GM12878 (cell line): ENCODE measurements at regions not wholly inside any gene's neighbourhood (a gene's known extent, or its start where the extent isn't known, plus 50 kb on each side); places are given as distances from the start of the nearest gene placed in this dataset.

Source experiments
- ATAC-seq: fragments of 200-7000 bp; cut with Tn5 transposase; 3 replicates; pipeline ENCODE4 v1.9.1; 2020; ENCODE audit warnings: mild to moderate bottlenecking, moderate library complexity
- BruUV-seq: library from RNA; stranded (reverse); fragments of 400-500 nt; replicated peaks from 2 replicates; lab custom pipeline; 2021; lab: Mats Ljungman, UMichigan
- CTCF ChIA-PET: fragments of 300-600 bp; sonication (Branson Sonifier 250); formaldehyde crosslinking; extraction: SDS; loops from one replicate; lab custom pipeline; 2021; ENCODE audit warnings: inconsistent platforms; lab: Yijun Ruan, JAX
- POLR2A ChIA-PET: fragments of 350-600 bp; formaldehyde crosslinking; extraction: SDS; loops from one replicate; lab custom pipeline; 2021; ENCODE audit warnings: inconsistent platforms; lab: Charles Lee
- RAD21 ChIA-PET: fragments of 300-600 bp; sonication (Branson Sonifier 250); formaldehyde crosslinking; loops from one replicate; lab custom pipeline; 2023; ENCODE audit warnings: antibody characterized with exemption; ENCODE audit not compliant: unreplicated experiment; lab: Charles Lee
- SMC1A ChIA-PET: fragments of 300-600 bp; sonication (Branson Sonifier 250); formaldehyde crosslinking; loops from one replicate; lab custom pipeline; 2023; ENCODE audit not compliant: unreplicated experiment, uncharacterized antibody; lab: Charles Lee
- DNase-seq: peaks from one replicate; pipeline ENCODE4 v3.0.0-alpha.2; 2011; ENCODE audit warnings: low read depth, low spot score
- FAIRE-seq: peaks from 3 replicates; lab custom pipeline; 2011; peaks lifted over from hg19 to GRCh38; lab: Jason Lieb, UNC
- H2AFZ ChIP-seq: 2 replicates; pipeline ENCODE4 v1.6.0; 2011; ENCODE audit warnings: low read depth, low read length, control low read depth; ENCODE audit not compliant: control insufficient read depth
- H3K27ac ChIP-seq: 2 replicates; pipeline ENCODE4 v1.5.1; 2011; ENCODE audit warnings: control low read depth; ENCODE audit not compliant: control insufficient read depth, insufficient read depth
- H3K27me3 ChIP-seq, 2 experiments: replicated peaks in 1 of 2; 2 replicates each; pipeline versions ENCODE4 v1.6.0 to v1.6.1; 2011; ENCODE audit warnings: low read length in 1 of 2; ENCODE audit not compliant: control insufficient read depth in 2 of 2, insufficient read depth in 2 of 2
- H3K36me3 ChIP-seq, 2 experiments: 2 replicates each; pipeline ENCODE4 v1.5.1; 2011; ENCODE audit warnings: low read length in 1 of 2; ENCODE audit not compliant: control insufficient read depth in 2 of 2, insufficient read depth in 2 of 2
- H3K4me1 ChIP-seq: 2 replicates; pipeline ENCODE4 v1.6.1; 2011; ENCODE audit warnings: mild to moderate bottlenecking, low read length, moderate library complexity, mixed read lengths; ENCODE audit not compliant: control insufficient read depth, insufficient read depth
- H3K4me2 ChIP-seq: 2 replicates; pipeline ENCODE4 v1.6.0; 2011; ENCODE audit warnings: control low read depth; ENCODE audit not compliant: control insufficient read depth, insufficient read depth
- H3K4me3 ChIP-seq: fragments of 200-600 bp; sonication (generic); 2 replicates; pipeline ENCODE4 v1.5.1; 2016
- H3K79me2 ChIP-seq: 2 replicates; pipeline ENCODE4 v1.6.0; 2011; ENCODE audit warnings: low read length; ENCODE audit not compliant: control insufficient read depth, insufficient read depth
- H3K9ac ChIP-seq: 2 replicates; pipeline ENCODE4 v1.8.0; 2011; ENCODE audit warnings: low read length, control low read depth, mixed read lengths; ENCODE audit not compliant: control insufficient read depth, insufficient read depth
- H3K9me3 ChIP-seq: replicated peaks from 3 replicates; pipeline ENCODE4 v1.5.1; 2011; ENCODE audit warnings: mild to moderate bottlenecking, low read length; ENCODE audit not compliant: control insufficient read depth, insufficient read depth
- H4K20me1 ChIP-seq: 2 replicates; pipeline ENCODE4 v1.6.0; 2011; ENCODE audit not compliant: control insufficient read depth, insufficient read depth
- FOXK2 ChIP-seq: fragments of 450-650 bp; IDR thresholded peaks from 2 replicates; pipeline ENCODE4 v1.6.1; 2017; ENCODE audit warnings: mild to moderate bottlenecking, moderate library complexity
- GABPA ChIP-seq: IDR thresholded peaks from 2 replicates; pipeline ENCODE4 v1.6.1; 2014; ENCODE audit warnings: antibody characterized with exemption, low read depth, mild to moderate bottlenecking, inconsistent platforms
- HDAC2 ChIP-seq: fragments of 200-600 bp; sonication (generic); IDR thresholded peaks from 2 replicates; pipeline ENCODE4 v1.6.1; 2017
- IRF4 ChIP-seq: IDR thresholded peaks from 2 replicates; pipeline ENCODE4 v1.6.1; 2011; ENCODE audit warnings: low read depth, low read length
- MTA2 ChIP-seq: fragments of 450-650 bp; IDR thresholded peaks from 2 replicates; pipeline ENCODE4 v1.6.1; 2016; ENCODE audit warnings: low read depth, mild to moderate bottlenecking, moderate library complexity
- NR2F1 ChIP-seq: fragments of 450-650 bp; conservative IDR thresholded peaks from 2 replicates; pipeline ENCODE4 v1.6.1; 2017; ENCODE audit warnings: mild to moderate bottlenecking
- RUNX3 ChIP-seq: IDR thresholded peaks from 2 replicates; pipeline ENCODE4 v1.6.1; 2012; ENCODE audit warnings: low read length, inconsistent platforms
- SREBF2 ChIP-seq: IDR thresholded peaks from 2 replicates; pipeline ENCODE4 v1.6.1; 2012; ENCODE audit warnings: mild to moderate bottlenecking, low read length
- SUZ12 ChIP-seq: fragments of 200-600 bp; sonication (generic); IDR thresholded peaks from one replicate; pipeline ENCODE4 v1.6.1; 2018; ENCODE audit warnings: antibody characterized with exemption, mild to moderate bottlenecking; ENCODE audit not compliant: unreplicated experiment
- TAF1 ChIP-seq: IDR thresholded peaks from 2 replicates; pipeline ENCODE4 v1.6.1; 2011; ENCODE audit warnings: mild to moderate bottlenecking, low read depth, low read length, borderline replicate concordance
- WGBS: methylation state at CpG from one replicate; pipeline ENCODE4 v1.1.6; 2016; ENCODE audit warnings: low lambda C conversion rate; ENCODE audit not compliant: insufficient replicate concordance, insufficient coverage; ENCODE audit errors: missing lambda C conversion rate; 5-methylcytosine and 5-hydroxymethylcytosine counted together
- in situ Hi-C: fragments of 300-500 bp; cut with MboI; formaldehyde crosslinking; loops from 9 replicates; pipeline ENCODE4 v1.14.3; 2018; ENCODE audit warnings: mixed read lengths
- intact Hi-C: fragments of 100-400 bp; cut with micrococcal nuclease; formaldehyde crosslinking; loops from one replicate; pipeline ENCODE4 v1.14.2; 2022; ENCODE audit not compliant: unreplicated experiment
- TF ChIP-seq, protein P1 (sequence below): IDR thresholded peaks from 2 replicates; pipeline ENCODE4 v1.6.1; 2011; ENCODE audit warnings: low read depth, low read length, improper control_type of control experiment, borderline replicate concordance
- TF ChIP-seq, protein P2 (sequence below): fragments of 450-650 bp; IDR thresholded peaks from 2 replicates; pipeline ENCODE4 v1.6.1; 2018; ENCODE audit warnings: mild to moderate bottlenecking, low read depth, moderate library complexity; ENCODE audit not compliant: partially characterized antibody

DNA sequence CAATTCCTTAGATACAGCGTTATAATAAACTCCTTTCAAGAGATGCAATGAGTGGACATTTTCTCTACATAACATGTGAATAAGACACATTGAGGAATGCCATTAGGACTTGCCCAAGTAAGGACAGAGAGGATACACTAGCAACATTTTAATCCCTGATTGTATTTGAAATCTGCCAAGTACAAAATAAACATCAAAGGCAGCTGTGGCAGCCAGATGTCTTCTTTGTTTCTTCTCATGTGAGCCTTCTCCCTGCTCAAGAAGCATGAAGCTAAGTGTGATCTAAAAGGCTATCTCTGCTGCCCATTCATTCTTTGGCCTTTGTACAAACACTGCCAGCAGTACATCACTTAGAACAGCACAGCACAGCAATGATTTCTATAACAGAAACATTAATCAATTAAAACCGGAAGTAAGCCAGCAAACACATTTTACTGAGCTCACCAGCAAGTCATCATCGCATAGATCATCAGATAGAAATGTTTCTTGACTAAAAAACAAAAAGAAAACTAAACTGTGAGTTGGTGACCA lies 364.0 kb downstream of the CNTN6 start:
- FAIRE-seq, result no peak
- H3K4me3 ChIP-seq, result no peak overlapping the region
- TF ChIP-seq MTA2, result no peak
- TF ChIP-seq, protein P1, sequence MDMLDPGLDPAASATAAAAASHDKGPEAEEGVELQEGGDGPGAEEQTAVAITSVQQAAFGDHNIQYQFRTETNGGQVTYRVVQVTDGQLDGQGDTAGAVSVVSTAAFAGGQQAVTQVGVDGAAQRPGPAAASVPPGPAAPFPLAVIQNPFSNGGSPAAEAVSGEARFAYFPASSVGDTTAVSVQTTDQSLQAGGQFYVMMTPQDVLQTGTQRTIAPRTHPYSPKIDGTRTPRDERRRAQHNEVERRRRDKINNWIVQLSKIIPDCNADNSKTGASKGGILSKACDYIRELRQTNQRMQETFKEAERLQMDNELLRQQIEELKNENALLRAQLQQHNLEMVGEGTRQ, result no peak
- no peak for TF ChIP-seq IRF4
- TF ChIP-seq, protein P2, sequence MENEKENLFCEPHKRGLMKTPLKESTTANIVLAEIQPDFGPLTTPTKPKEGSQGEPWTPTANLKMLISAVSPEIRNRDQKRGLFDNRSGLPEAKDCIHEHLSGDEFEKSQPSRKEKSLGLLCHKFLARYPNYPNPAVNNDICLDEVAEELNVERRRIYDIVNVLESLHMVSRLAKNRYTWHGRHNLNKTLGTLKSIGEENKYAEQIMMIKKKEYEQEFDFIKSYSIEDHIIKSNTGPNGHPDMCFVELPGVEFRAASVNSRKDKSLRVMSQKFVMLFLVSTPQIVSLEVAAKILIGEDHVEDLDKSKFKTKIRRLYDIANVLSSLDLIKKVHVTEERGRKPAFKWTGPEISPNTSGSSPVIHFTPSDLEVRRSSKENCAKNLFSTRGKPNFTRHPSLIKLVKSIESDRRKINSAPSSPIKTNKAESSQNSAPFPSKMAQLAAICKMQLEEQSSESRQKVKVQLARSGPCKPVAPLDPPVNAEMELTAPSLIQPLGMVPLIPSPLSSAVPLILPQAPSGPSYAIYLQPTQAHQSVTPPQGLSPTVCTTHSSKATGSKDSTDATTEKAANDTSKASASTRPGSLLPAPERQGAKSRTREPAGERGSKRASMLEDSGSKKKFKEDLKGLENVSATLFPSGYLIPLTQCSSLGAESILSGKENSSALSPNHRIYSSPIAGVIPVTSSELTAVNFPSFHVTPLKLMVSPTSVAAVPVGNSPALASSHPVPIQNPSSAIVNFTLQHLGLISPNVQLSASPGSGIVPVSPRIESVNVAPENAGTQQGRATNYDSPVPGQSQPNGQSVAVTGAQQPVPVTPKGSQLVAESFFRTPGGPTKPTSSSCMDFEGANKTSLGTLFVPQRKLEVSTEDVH, result no peak
- TF ChIP-seq HDAC2, result no peak
- TF ChIP-seq NR2F1, result no peak
- no peak for TF ChIP-seq SREBF2
- no peak for TF ChIP-seq GABPA
- no peak for TF ChIP-seq FOXK2
- no peak for TF ChIP-seq RUNX3
- TF ChIP-seq SUZ12, result no peak
- no peak for TF ChIP-seq TAF1
- H3K9ac ChIP-seq, result no peak overlapping the region
- no peaks in the 10 kb centered on the region for H3K36me3 ChIP-seq
- H2AFZ ChIP-seq, result no peak overlapping the region
- no peaks in the 10 kb centered on the region for H3K27me3 ChIP-seq
- ChIA-PET RAD21 (no interaction called here), SMC1A (no interaction called here), CTCF (no interaction called here), POLR2A (no interaction called here)
- H3K4me1 ChIP-seq, result no peaks in the 10 kb centered on the region
- H3K9me3 ChIP-seq, result no peaks in the 10 kb centered on the region
- no peak overlapping the region for H3K4me2 ChIP-seq
- intact Hi-C loops (no loop called here), in situ Hi-C loops (no loop called here)
- no peaks in the 10 kb centered on the region for H3K79me2 ChIP-seq
- ATAC-seq, result no peak
- BruUV-seq, result no TSS peak
- no peak overlapping the region for H3K27ac ChIP-seq
- WGBS, result 12% methylated on average over 3 of the region's 3 CpGs
- no peaks in the 10 kb centered on the region for H4K20me1 ChIP-seq
- no peak for DNase-seq
